ENCODE measurements at regions not wholly inside any gene's neighbourhood (a gene's known extent, or its start where the extent isn't known, plus 50 kb on each side); places are given as distances from the start of the nearest gene placed in this dataset.

GRCh38 chr2:198232281-198232680 lies 427.9 kb downstream of the PLCL1 start:
- TF ChIP-seq, protein P1, sequence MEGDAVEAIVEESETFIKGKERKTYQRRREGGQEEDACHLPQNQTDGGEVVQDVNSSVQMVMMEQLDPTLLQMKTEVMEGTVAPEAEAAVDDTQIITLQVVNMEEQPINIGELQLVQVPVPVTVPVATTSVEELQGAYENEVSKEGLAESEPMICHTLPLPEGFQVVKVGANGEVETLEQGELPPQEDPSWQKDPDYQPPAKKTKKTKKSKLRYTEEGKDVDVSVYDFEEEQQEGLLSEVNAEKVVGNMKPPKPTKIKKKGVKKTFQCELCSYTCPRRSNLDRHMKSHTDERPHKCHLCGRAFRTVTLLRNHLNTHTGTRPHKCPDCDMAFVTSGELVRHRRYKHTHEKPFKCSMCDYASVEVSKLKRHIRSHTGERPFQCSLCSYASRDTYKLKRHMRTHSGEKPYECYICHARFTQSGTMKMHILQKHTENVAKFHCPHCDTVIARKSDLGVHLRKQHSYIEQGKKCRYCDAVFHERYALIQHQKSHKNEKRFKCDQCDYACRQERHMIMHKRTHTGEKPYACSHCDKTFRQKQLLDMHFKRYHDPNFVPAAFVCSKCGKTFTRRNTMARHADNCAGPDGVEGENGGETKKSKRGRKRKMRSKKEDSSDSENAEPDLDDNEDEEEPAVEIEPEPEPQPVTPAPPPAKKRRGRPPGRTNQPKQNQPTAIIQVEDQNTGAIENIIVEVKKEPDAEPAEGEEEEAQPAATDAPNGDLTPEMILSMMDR (IDR thresholded peaks at IDR 0.05; ENCODE audit: low read length) = no peak
- TF ChIP-seq EZH2 (IDR thresholded peaks at IDR 0.05; ENCODE audit: borderline replicate concordance, low read length) = no peak

Data from OCI-LY1 (cell line).